GM19397 (cell line): ENCODE measurements at regions not wholly inside any gene's neighbourhood (a gene's known extent, or its start where the extent isn't known, plus 50 kb on each side); places are given as distances from the start of the nearest gene placed in this dataset.

Experiments used
- ATAC-seq: cut with Tn5 transposase; IDR thresholded peaks from one replicate; pipeline ENCODE4 v1.9.1; 2021; ENCODE audit warnings: mild to moderate bottlenecking, moderate library complexity; ENCODE audit not compliant: unreplicated experiment

DNA sequence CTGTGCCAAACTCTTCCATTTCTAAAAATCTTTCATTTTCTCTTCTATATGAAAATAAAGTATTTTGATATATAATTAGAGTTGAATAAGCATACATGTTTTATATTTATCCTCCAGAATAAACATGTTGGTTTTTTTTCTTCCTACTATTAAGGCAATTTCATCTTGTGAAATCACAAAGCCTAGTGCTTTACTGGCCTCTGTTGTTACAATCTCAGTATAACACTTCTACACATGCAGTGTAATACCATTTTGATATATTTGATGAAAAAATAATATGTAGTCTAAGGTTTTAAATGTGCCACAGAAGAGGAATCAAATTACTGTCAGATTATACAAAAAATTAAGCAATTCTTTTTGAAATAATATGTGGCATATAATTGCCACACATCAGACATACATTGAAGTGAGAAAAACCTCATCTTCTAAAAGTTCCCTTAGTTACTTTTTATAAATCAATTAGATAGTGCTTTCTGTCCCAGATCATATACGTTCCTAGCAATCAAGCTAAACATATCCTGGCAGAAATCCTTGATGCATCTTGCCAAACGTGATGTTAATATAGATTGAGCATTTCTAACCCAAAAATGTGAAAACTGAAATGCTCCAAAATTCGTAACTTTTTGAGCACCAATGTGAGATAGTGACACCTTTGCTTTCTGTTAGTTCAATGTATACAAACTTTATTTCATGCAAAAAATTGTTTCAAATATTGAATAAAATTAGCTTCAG, 225.1 kb upstream of the MANEA start:
- no peak for ATAC-seq

DNA sequence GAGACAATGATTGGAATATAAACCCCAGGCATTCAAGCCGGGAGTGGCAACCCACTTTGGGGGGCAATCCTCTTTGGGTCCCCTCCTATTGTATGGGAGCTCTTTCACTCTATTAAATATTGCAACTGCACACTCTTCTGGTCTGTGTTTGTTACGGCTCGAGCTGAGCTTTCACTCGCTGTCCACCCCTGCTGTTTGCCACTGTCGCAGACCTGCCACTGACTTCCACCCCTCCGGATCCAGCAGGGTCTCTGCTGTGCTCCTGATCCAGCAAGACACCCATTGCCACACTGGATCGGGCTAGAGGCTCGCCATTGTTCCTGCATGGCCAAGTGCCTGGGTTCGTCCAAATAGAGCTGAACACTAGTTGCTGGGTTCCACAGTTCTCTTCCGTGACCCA, 222.8 kb upstream of the MANEA start:
- no peak for ATAC-seq

DNA sequence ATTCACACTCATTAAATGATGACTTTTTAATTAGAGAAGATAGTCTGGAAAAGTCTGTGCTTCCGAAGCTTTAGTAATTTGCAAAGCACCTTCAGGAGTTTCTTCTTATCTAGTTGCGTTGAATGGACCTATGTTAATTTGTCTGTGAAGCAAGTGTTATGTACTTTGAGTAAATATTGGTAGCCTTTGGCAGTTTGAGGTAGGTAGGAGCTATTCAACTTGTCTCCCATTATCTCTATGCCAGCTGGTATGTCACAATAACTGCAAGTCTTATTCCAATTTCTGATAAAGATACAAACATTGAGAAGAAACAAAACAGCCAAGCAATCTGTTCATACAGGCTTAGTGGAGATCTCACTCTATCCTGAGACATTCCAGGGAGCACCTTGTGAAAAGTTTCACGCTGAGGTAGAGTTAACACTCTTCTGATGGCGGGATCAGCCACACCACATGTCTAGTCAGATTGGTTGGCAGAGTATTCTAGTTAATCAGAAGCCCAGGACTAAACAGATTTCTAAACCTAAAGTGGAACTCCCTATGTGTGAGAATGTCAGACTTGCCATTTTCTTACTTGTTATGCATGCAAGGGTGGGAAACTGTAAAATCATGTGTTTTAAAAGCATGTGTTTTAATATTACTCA, 219.8 kb upstream of the MANEA start:
- ATAC-seq: no peak

DNA sequence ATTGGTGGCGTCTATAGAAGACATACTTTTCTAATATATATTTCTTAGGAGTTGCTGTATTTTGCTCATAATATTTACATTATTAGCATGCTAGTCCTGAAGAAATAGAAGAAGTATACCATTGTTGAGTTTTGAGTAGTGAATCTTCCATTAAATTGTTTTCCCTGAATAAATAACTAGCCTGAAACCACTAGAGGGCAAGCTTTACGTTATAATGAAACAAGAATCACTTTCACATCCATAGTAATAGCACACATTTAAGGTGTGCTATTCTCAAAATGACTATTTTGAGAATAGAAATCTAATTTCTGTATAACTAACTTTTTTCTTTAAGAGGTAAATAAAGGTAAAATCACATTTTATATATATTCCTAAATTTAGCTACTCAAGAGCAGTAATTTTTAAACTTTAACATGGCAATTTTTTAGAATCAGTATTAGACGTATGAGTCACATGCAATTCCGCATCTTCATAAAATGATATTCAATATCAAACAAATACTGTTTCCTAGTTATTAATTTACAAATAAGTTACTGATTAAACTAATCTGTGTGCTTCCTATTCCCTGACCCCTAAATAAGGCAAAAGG, 213.2 kb upstream of the MANEA start:
- peak; percentile 66 for ATAC-seq

DNA sequence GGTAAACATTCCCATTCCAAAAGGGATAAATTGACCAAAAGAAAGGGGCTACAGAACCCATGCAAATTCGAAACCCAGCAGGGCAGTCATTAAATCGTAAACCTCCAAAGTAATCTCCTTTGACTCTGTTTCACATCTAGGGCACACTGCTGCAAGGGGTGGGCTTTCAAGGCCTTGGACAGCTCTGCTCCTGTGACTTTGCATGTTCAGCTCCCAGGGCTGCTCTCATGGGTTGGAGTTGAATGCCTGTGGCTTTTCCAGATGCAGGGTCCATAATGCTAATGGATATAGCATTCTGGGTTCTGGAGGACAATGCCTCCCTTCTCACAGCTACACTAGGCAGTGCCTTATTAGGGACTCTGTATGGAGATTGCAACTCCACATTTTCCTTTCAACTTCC, 211.9 kb upstream of the MANEA start:
- ATAC-seq: no peak

DNA sequence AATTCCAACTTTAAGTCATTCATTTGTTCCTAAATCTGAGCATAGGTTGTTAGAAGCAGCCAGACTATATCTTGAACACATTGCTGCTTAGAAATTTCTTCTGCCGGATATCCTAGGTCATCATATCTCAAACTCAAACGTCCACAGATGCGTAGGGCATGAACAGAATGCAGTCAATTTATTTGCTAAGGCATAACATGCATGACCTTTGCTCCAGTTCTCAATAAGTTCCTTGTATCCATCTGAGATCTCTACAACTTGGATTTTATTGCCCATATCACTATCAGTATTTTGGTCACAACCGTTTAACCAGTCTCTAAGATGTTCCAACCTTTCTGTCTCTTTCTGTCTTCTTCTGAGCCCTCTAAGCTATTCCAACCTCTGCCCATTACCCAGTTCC, 210.9 kb upstream of the MANEA start:
- no peak for ATAC-seq

DNA sequence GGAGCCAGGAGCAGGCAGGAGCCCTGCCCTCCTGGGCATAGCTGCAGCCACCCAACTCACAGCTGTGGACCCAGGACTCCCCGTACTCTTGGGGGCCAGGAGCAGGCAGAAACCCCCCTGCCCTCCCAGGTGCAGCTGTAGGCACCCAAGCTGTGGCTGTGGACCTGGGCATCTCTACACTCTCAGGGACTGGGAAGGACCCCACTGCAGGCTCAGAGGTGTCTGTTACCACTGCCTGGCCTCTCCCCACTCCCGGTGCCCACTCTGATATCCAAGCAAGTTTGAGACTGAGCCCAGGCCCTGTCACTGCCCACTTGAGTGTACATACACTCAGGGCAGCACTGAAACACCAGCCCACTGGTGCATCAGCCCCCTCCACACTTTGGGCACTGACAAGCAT, 193.5 kb upstream of the MANEA start:
- ATAC-seq: no peak

DNA sequence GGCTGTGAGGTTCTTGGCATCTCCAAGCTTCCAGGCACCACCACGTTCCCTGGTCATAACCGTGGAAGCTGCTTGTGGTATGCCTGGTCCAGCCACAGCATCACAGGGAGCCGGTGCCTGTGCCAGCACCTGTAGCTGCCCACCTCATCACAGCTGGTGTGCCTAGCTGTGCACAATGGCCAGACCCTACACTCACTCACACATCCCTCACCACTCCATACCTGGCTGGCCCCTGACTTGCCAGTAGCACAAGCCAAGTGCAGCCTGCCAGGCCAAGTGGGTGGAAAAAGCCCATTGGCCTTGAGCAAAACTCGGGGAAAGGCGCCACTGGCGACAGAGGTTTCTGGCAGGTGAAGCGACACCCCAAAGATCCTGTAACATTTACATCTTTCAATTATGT, 192.3 kb upstream of the MANEA start:
- ATAC-seq: no peak

DNA sequence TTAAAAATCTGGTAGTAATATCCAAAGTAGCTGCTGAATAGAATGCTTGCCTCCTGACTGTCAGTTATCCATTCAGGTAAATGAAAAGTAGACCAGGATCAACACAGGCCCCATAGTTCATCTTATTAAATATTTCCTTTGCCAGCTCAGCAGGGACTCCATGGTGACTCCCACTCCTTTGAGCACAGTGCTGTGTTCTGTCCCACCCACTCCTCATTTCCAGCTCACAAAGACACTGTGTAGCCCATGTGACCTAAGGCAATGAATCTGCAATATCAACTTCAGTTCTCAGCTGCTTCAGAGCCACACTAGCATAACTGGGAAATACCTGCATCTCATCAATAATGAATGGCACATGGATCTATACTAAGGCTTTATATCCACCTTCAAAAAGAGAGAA, 189.5 kb upstream of the MANEA start:
- ATAC-seq: no peak

DNA sequence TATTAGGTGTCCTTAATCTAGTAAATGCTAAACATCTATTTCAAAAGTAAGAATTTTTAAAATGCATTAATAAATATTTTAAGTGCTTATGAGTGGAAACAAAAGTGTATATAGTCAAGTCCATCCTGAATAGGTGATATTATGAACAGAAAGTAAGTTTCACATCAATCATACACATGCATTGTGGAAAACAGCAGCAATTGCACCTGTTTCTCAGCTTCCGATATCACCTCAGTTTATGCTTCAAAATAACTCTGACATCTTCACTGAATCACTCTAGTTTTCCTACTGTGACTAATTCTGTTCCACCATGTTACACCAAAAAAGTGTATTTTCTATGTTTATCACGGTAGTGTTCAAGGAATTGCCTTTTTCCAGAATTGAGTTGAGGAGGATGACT, 172.6 kb upstream of the MANEA start:
- no peak for ATAC-seq

DNA sequence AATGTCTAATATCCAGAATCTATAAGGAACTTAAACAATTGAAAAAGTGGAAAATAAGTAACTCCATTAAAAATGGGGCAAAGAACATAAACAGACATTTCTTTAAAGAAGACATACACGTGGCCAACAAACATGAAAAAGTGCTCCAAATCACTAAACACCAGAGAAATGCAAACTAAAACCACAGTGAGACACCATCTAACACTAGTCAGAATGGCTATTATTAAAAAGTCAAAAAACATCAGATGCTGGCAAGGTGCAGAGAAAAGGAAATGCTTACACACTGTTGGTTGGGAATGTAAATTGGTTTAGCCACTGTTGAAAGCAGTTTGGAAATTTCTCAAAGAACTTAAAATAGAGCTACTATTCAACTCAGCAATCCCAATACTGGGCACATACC, 169.2 kb upstream of the MANEA start:
- no peak for ATAC-seq

DNA sequence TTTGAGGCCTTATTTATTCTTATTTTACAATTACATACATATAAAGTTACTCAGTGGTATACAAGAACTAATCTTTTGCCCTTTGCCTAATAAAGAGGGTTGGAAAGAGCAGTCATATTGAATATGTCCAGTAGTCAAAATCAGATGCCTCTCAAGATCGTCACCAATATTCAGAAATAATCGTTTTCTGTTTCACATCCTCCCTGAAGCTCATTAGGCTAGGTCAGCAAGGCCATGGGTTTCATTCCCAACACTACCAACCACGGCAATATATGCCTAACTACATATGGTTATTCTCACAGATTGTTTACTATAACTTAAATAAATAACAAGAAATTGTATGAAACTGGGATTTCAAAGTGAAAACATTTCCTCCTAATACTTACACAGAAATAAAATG, 167.2 kb upstream of the MANEA start:
- ATAC-seq: no peak

DNA sequence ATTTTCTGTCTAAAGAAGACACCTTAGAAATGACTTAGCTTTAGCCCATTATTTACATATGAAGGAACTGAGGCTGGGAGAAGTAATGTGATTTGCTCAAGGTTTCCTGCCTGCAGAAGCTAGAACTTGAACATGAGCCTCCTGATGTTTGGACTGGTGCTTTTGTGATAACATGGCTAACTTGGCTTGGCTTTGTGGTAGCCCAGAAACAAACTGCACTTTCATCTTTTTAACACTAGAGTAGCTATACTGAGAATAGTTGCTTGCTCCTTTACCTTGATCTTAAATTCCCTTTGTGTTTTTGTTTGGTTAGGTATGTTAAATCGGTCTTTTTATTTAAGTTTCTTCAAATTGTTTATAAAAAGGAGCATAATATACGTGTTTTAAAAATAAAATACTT, 163.5 kb upstream of the MANEA start:
- ATAC-seq: no peak

DNA sequence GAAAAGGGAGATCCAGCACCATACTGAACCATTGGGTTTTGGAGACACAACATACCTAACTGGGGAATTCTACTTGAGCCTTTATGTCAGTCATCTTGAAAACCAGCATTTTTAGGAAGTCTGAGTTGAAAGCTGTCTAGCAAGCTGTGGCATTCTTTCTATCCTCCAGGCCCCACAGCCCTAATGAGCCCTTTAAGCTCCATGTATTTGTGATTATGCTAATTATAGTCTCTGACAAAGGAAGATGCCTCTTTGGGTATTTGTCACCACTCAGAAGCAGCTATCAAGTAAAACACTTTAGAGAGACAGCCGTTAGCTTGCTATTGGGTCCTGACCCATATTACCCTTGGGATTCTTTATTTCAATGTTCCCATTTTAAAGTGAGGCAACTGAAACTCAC, 159.5 kb upstream of the MANEA start:
- ATAC-seq: no peak

DNA sequence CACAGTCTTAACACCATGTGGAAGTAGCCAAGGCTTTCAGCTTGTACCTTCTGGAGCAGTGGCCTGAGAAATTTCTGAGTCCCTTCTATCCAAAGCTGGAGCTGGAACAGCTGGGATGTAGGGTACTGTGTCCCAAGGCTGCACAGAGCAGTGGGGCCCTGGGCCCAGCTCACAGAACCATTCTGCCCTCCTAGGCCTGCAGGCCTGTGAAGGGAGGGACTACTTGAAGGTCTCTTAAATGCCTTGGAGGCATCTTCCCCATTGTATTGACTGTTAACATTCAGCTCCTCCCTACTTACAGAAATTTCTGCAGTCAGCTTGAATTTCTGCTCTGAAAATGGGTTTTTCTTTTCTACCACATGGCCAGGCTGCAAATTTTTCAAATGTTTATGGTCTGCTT, 156.5 kb upstream of the MANEA start:
- ATAC-seq: no peak

DNA sequence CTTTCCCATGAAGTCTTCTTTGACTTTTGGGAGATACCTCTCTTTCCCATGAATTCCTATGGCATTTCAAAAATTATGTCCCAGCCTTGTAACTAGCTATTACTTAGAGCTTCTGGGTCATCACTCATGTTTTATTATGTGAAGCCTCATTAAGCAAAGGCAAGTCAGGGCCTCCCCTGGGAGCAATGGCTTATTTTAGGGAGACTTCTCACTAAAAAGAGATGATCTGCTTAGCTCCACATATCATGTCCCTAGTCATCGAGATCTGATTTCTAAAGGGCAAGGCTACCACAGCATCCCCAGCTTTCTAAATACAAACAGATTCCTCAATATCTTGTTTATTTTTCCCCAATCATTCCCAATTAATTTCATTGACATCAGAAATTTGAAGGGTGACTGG, 154.0 kb upstream of the MANEA start:
- ATAC-seq: no peak

DNA sequence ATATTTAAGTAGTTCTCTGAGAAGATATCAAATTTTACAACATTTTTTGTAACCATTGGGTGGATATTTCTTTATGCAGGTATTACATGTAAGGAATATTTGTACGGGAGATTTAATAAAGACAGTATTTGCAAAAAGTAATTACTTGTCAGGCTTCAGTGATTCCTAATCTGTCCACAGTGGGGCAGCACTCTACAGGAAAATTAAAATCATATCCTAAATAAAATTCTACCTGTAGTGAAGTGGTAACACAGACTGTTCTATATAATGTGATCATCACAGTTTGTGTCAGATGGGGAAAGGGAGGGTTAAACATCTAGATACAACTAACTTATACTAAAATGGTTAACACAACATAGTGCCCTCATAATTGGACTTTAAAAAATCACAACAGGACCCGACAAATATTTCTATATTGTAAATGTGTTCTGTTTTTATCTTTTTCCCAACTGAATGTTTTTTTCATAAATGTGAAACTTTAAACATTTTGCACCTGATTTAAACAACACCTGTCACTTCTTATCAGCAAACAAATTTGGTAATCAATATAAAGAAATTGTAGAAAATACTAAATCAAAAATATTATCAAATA, 145.6 kb upstream of the MANEA start:
- no peak for ATAC-seq

DNA sequence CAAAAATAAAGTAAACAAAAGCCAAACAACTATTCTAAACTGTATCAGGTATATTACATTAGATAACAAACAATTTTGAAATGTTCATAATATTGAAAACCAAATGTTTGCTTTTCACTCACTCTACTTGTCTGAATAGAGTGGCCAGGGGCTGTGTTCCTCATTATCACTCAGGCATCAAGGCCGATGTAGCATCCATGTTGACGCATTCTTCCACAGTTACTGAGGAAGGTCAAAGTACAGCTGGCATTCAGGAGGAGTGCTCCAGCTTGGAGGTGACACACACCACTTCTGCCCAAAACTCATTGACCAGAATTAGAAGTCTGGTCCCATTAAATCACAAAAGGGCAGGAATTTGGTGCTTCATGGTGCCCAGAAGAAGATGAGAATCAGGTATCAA, 137.6 kb upstream of the MANEA start:
- no peak for ATAC-seq

DNA sequence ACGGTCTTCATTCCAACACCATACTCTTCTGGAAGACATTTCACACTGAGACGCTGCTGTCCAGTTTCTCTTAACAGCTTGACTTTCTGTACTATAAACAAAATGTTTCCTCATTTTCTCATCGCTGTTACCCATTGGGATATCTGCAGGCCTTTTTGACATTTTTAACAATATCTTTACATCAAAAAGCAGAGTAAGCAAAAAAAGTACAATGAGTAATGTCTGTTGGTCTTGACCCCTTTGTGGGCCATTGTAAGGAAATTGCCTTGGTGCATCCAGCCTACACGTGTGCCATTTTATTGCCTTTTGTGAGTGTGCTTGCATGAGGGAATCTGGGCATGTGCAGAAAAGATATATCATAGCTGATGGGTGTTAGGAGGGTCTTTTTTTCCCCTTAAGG, 129.1 kb upstream of the MANEA start:
- ATAC-seq: no peak

DNA sequence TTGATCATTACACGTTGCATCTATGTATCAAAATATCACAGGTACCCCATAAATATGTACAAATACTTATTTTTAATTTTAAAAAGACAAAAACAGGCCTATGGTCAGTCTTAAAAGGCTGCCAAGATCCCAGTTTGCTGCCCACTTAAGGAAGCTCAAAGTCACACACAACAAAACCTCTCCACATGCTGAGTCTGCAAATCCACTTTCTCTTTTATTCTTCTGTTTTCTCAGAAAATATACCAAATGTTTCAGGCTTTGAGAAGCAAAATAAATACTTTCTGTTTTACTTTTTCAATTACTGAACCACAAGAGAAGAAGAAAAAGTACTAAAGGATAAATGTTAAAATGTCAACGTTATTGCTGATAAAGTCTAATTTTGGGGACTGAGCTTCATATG, 107.8 kb upstream of the MANEA start:
- no peak for ATAC-seq

DNA sequence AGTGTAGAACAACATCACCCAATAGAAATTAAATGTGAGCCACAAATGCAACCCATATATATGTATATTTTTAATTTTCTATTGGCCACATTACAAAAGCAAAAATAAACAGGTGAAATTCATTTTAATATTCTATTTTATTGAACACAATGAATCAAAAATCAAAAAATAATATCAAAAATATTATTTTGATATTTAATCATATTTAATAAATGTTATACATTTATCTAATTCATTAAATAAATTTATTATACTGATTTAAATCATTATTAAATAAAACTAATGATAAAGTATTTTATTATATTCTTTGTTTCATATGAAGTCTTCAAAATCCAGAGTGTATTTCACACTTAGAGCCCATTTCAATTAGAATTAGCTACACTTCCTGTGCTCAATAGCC, 98.4 kb upstream of the MANEA start:
- no peak for ATAC-seq

DNA sequence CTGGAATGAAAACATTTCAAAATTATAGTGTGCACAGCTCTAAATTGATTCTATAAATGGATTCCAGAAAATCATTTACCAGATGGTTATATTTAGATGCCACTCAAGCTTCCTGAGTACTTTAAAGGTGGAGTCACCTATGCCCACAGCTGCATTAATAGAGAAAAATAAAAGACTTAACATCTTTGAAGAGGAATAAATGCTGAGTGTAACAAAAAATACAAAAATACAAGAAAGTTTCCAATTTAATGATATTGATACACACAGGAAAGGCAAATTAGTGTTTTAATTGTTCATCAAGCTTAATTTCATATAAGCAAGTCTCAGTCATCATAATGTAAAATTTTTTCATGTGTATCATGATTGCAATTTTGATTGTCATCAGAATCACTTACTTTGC, 89.5 kb upstream of the MANEA start:
- ATAC-seq: no peak
